NT2/D1 (cell line): ENCODE measurements at regions not wholly inside any gene's neighbourhood (a gene's known extent, or its start where the extent isn't known, plus 50 kb on each side); places are given as distances from the start of the nearest gene placed in this dataset.

ENCODE experiments used
- DNase-seq: peaks from one replicate; pipeline ENCODE4 v3.0.0-alpha.2; 2011; ENCODE audit warnings: low read depth, low spot score
- H3K27me3 ChIP-seq: 2 replicates; pipeline ENCODE4 v1.6.0; 2011; ENCODE audit warnings: mild to moderate bottlenecking; ENCODE audit not compliant: insufficient read length, insufficient read depth
- H3K36me3 ChIP-seq: 2 replicates; pipeline ENCODE4 v1.6.1; 2011; ENCODE audit warnings: mild to moderate bottlenecking, low read length, mixed read lengths; ENCODE audit not compliant: insufficient read depth, insufficient read length
- H3K4me1 ChIP-seq: 2 replicates; pipeline ENCODE4 v1.5.1; 2011; ENCODE audit not compliant: insufficient read depth, insufficient read length
- H3K4me3 ChIP-seq: 2 replicates; pipeline ENCODE4 v1.5.1; 2011; ENCODE audit warnings: low read depth; ENCODE audit not compliant: insufficient read length
- H3K9ac ChIP-seq: 2 replicates; pipeline ENCODE4 v1.6.0; 2011; ENCODE audit warnings: low read depth; ENCODE audit not compliant: insufficient read length
- H3K9me3 ChIP-seq: 2 replicates; pipeline ENCODE4 v1.5.1; 2011; ENCODE audit warnings: mild to moderate bottlenecking, low read length; ENCODE audit not compliant: insufficient read depth
- SUZ12 ChIP-seq: IDR thresholded peaks from 2 replicates; pipeline ENCODE4 v1.6.1; 2011; ENCODE audit not compliant: insufficient read length, insufficient read depth; ENCODE audit errors: extremely low read depth
- YY1 ChIP-seq: IDR thresholded peaks from 2 replicates; pipeline ENCODE4 v1.6.1; 2011; ENCODE audit not compliant: insufficient read length, insufficient read depth
- ZNF274 ChIP-seq: IDR thresholded peaks from 2 replicates; pipeline ENCODE4 v1.6.1; 2011; ENCODE audit warnings: mild to moderate bottlenecking, low read depth, low read length

- no peak overlapping the region for H3K9ac ChIP-seq
- H3K4me3 ChIP-seq, result no peak overlapping the region
- no peaks in the 10 kb centered on the region for H3K4me1 ChIP-seq
- no peaks in the 10 kb centered on the region for H3K36me3 ChIP-seq
- TF ChIP-seq ZNF274 (no peak), YY1 (no peak)
- H3K9me3 ChIP-seq, result no peaks in the 10 kb centered on the region
- no peaks in the 10 kb centered on the region for H3K27me3 ChIP-seq
- DNase-seq, result no peak
Measured at GRCh38 chr11:134779179-134779578, 367.1 kb upstream of the B3GAT1 start.

- TF ChIP-seq ZNF274 (no peak), YY1 (no peak), SUZ12 (no peak)
- peaks cover 10% of the 10 kb centered on the region; the same call in 1 of the 2 replicates for H3K9me3 ChIP-seq
- no peaks in the 10 kb centered on the region for H3K27me3 ChIP-seq
- H3K4me3 ChIP-seq, result no peak overlapping the region
- no peak for DNase-seq
- no peak overlapping the region for H3K9ac ChIP-seq
- no peaks in the 10 kb centered on the region for H3K4me1 ChIP-seq
- peaks cover 33% of the 10 kb centered on the region for H3K36me3 ChIP-seq
Measured at GRCh38 chr11:134768463-134768862, 356.4 kb upstream of the B3GAT1 start.

GRCh38 chr11:134765565-134765964 lies 353.5 kb upstream of the B3GAT1 start:
- no peaks in the 10 kb centered on the region for H3K4me1 ChIP-seq
- H3K36me3 ChIP-seq, result peaks cover 33% of the 10 kb centered on the region
- peaks cover 10% of the 10 kb centered on the region; the same call in 1 of the 2 replicates for H3K9me3 ChIP-seq
- no peak overlapping the region for H3K9ac ChIP-seq
- TF ChIP-seq YY1 (no peak), SUZ12 (no peak), ZNF274 (no peak)
- no peak overlapping the region for H3K4me3 ChIP-seq
- no peaks in the 10 kb centered on the region for H3K27me3 ChIP-seq
- DNase-seq, result no peak

GRCh38 chr11:134764966-134765365 lies 352.9 kb upstream of the B3GAT1 start:
- Histone ChIP-seq H3K27me3 (no peaks in the 10 kb centered on the region), H3K4me3 (no peak overlapping the region), H3K4me1 (no peaks in the 10 kb centered on the region), H3K9ac (no peak overlapping the region), H3K36me3 (peaks cover 36% of the 10 kb centered on the region), H3K9me3 (peaks cover 10% of the 10 kb centered on the region; the same call in 1 of the 2 replicates)
- no peak for DNase-seq
- TF ChIP-seq SUZ12 (no peak), ZNF274 (no peak), YY1 (no peak)

- DNase-seq, result no peak
- no peaks in the 10 kb centered on the region for H3K27me3 ChIP-seq
- H3K36me3 ChIP-seq, result peaks cover 42% of the 10 kb centered on the region
- peaks cover 10% of the 10 kb centered on the region; the same call in 1 of the 2 replicates for H3K9me3 ChIP-seq
- H3K4me3 ChIP-seq, result no peak overlapping the region
- no peak overlapping the region for H3K9ac ChIP-seq
- no peaks in the 10 kb centered on the region for H3K4me1 ChIP-seq
- no peak for TF ChIP-seq SUZ12
Measured at GRCh38 chr11:134764367-134764766, 352.3 kb upstream of the B3GAT1 start.

GRCh38 chr11:134763030-134763388 lies 351.0 kb upstream of the B3GAT1 start:
- TF ChIP-seq SUZ12 (no peak), ZNF274 (no peak)
- peak overlapping the region; percentile 75 for H3K4me3 ChIP-seq
- peaks cover 44% of the 10 kb centered on the region for H3K36me3 ChIP-seq
- H3K9ac ChIP-seq, result peak overlapping the region; percentile 88
- no peaks in the 10 kb centered on the region for H3K27me3 ChIP-seq
- H3K9me3 ChIP-seq, result peaks cover 4% of the 10 kb centered on the region; the same call in 1 of the 2 replicates
- no peaks in the 10 kb centered on the region for H3K4me1 ChIP-seq
- no peak for DNase-seq

- H3K9ac ChIP-seq, result peak overlapping the region; percentile 88
- no peak for TF ChIP-seq ZNF274
- TF ChIP-seq SUZ12, result no peak
- TF ChIP-seq YY1, result peak; percentile 61
- H3K4me3 ChIP-seq, result peak overlapping the region; percentile 75
- no peaks in the 10 kb centered on the region for H3K4me1 ChIP-seq
- H3K36me3 ChIP-seq, result peaks cover 43% of the 10 kb centered on the region
- H3K27me3 ChIP-seq, result no peaks in the 10 kb centered on the region
- no peaks in the 10 kb centered on the region for H3K9me3 ChIP-seq
- DNase-seq, result peak; percentile 57
Measured at GRCh38 chr11:134762248-134763029, 350.4 kb upstream of the B3GAT1 start.
